K562 (cell line): ENCODE measurements at regions not wholly inside any gene's neighbourhood (a gene's known extent, or its start where the extent isn't known, plus 50 kb on each side); places are given as distances from the start of the nearest gene placed in this dataset.

Experiments used
- ARID3A ChIP-seq: IDR thresholded peaks from 2 replicates; pipeline ENCODE4 v1.6.1; 2012; ENCODE audit warnings: low read depth, low read length, improper control_type of control experiment, borderline replicate concordance
- ATF1 ChIP-seq, 2 experiments: fragments of 450-650 bp in 1 of 2; IDR thresholded peaks; 2 replicates each; pipeline ENCODE4 v1.6.1; 2016; ENCODE audit warnings: missing compliant biosample characterization in 1 of 2, missing genetic modification characterization in 1 of 2
- BCL6 ChIP-seq: fragments of 250-450 bp; sonication (Bioruptor Pico); IDR thresholded peaks from 2 replicates; pipeline ENCODE4 v1.4.0; 2020
- BCOR ChIP-seq: fragments of 450-650 bp; IDR thresholded peaks from 2 replicates; pipeline ENCODE4 v1.6.1; 2016
- CREM ChIP-seq: IDR thresholded peaks from 2 replicates; pipeline ENCODE4 v1.6.1; 2014; ENCODE audit warnings: antibody characterized with exemption, low read depth
- ELF4 ChIP-seq: fragments of 450-650 bp; formaldehyde crosslinking; IDR thresholded peaks from 2 replicates; pipeline ENCODE4 v1.4.0; 2022; ENCODE audit warnings: missing genetic modification characterization
- ETV5 ChIP-seq: sonication (generic); formaldehyde crosslinking; IDR thresholded peaks from 2 replicates; pipeline ENCODE4 v1.4.0; 2020; ENCODE audit warnings: low read depth, mild to moderate bottlenecking, missing genetic modification reagents
- JUND ChIP-seq, 2 experiments: IDR thresholded peaks; 2 replicates in 1 of 2; 3 replicates in 1 of 2; pipeline ENCODE4 v1.6.1; 2011; ENCODE audit warnings: borderline replicate concordance in 2 of 2, low read depth in 2 of 2, low read length in 2 of 2, improper control_type of control experiment in 1 of 2, missing biosample characterization in 1 of 2, missing genetic modification characterization in 1 of 2, missing genetic modification reagents in 1 of 2
- KAT8 ChIP-seq: fragments of 450-650 bp; IDR thresholded peaks from 2 replicates; pipeline ENCODE4 v1.6.1; 2016; ENCODE audit warnings: low read depth, mild to moderate bottlenecking
- L3MBTL2 ChIP-seq: fragments of 450-650 bp; IDR thresholded peaks from 2 replicates; pipeline ENCODE4 v1.6.1; 2016; ENCODE audit warnings: mild to moderate bottlenecking, moderate library complexity
- MAX ChIP-seq: sonication (generic); formaldehyde crosslinking; IDR thresholded peaks from 2 replicates; pipeline ENCODE4 v1.9.0; 2022; ENCODE audit warnings: mild to moderate bottlenecking, missing genetic modification reagents
- MCM7 ChIP-seq, 2 experiments: fragments of 450-650 bp; IDR thresholded peaks; 2 replicates each; pipeline ENCODE4 v1.6.1; 2016 to 2018
- MLLT1 ChIP-seq, 2 experiments: fragments of 450-650 bp; IDR thresholded peaks; 2 replicates each; pipeline ENCODE4 v1.6.1; 2016
- POLR2AphosphoS2 ChIP-seq: IDR thresholded peaks from 2 replicates; pipeline ENCODE4 v1.6.1; 2012; ENCODE audit warnings: low read length, improper control_type of control experiment
- RCOR1 ChIP-seq, 2 experiments: IDR thresholded peaks; 2 replicates each; pipeline ENCODE4 v1.6.1; 2012; ENCODE audit warnings: low read depth in 2 of 2, low read length in 2 of 2, borderline replicate concordance in 1 of 2, improper control_type of control experiment in 1 of 2
- RFX5 ChIP-seq: IDR thresholded peaks from 2 replicates; pipeline ENCODE4 v1.6.1; 2011; ENCODE audit warnings: low read depth, mild to moderate bottlenecking, improper control_type of control experiment, low read length
- SAP30 ChIP-seq: fragments of 200-600 bp; sonication (generic); IDR thresholded peaks from 2 replicates; pipeline ENCODE4 v1.6.1; 2012; ENCODE audit warnings: borderline replicate concordance, low read depth, mild to moderate bottlenecking, moderate library complexity, low read length, control low read depth, inconsistent platforms; ENCODE audit not compliant: insufficient read depth, poor library complexity, severe bottlenecking
- SP1 ChIP-seq: sonication (generic); formaldehyde crosslinking; IDR thresholded peaks from 2 replicates; pipeline ENCODE4 v1.8.1; 2022; ENCODE audit warnings: mild to moderate bottlenecking, missing genetic modification reagents
- TBL1XR1 ChIP-seq, 2 experiments: IDR thresholded peaks; 2 replicates each; pipeline ENCODE4 v1.6.1; 2012; ENCODE audit warnings: improper control_type of control experiment in 2 of 2, low read length in 2 of 2, mild to moderate bottlenecking in 1 of 2
- TEAD2 ChIP-seq: fragments of 450-650 bp; IDR thresholded peaks from 2 replicates; pipeline ENCODE4 v1.6.1; 2016; ENCODE audit warnings: missing genetic modification characterization, control low read depth, missing compliant biosample characterization
- ZBTB2 ChIP-seq: fragments of 450-650 bp; IDR thresholded peaks from 2 replicates; pipeline ENCODE4 v1.6.1; 2016; ENCODE audit warnings: antibody characterized with exemption
- ZEB2 ChIP-seq: fragments of 450-650 bp; IDR thresholded peaks from 2 replicates; pipeline ENCODE4 v1.6.1; 2016
- ZNF217 ChIP-seq: sonication (generic); formaldehyde crosslinking; IDR thresholded peaks from 2 replicates; pipeline ENCODE4 v1.8.0; 2022; ENCODE audit warnings: mild to moderate bottlenecking, missing genetic modification reagents
- ZNF507 ChIP-seq: conservative IDR thresholded peaks from 2 replicates; pipeline ENCODE4 v1.6.1; 2017; ENCODE audit warnings: missing genetic modification characterization, missing compliant biosample characterization
- ZNF551 ChIP-seq: fragments of 250-450 bp; sonication (Bioruptor Pico); IDR thresholded peaks from 2 replicates; pipeline ENCODE4 v1.5.0; 2021; ENCODE audit warnings: mild to moderate bottlenecking, moderate library complexity
- ZNF589 ChIP-seq: fragments of 200-800 bp; sonication (Bioruptor generic); IDR thresholded peaks from 2 replicates; pipeline ENCODE4 v1.6.1; 2016; ENCODE audit warnings: low read depth, missing genetic modification characterization, missing compliant biosample characterization

- TF ChIP-seq BCOR (peak; percentile 38; the same call in 1 of the 2 replicates), ETV5 (CRISPR knock-in tag) (no peak), CREM (no peak), ATF1 (CRISPR knock-in tag; IDR thresholded peaks at IDR 0.05) (no peak), ATF1 (tag; IDR thresholded peaks at IDR 0.05) (peak; percentile 36; the same call in 1 of the 2 replicates), KAT8 (no peak), SP1 (CRISPR knock-in tag) (no peak), MAX (no peak), JUND (IDR thresholded peaks at IDR 0.05; ENCODE audit: borderline replicate concordance, low read depth, low read length) (no peak), JUND (tag; IDR thresholded peaks at IDR 0.05; ENCODE audit: borderline replicate concordance, low read depth, low read length) (no peak), SAP30 (no peak), POLR2AphosphoS2 (no peak), RCOR1 (IDR thresholded peaks at IDR 0.05; ENCODE audit: borderline replicate concordance in 1 of 2, low read depth in 2 of 2, low read length in 2 of 2) (peak; percentile 16 to 32; a peak in 2 of 4 replicates), ZNF507 (tag) (no peak), BCL6 (CRISPR knock-in tag) (no peak), ZBTB2 (0 out of 2 replicates have a peak, but pooled peaks have one; percentile 23), ARID3A (no peak), ZEB2 (no peak; the same call in 1 of the 2 replicates), MLLT1 (IDR thresholded peaks at IDR 0.05) (peak in 1 of 2 experiments; percentile 15; a peak in 1 of 4 replicates), RFX5 (no peak), TBL1XR1 (IDR thresholded peaks at IDR 0.05; ENCODE audit: low read length in 2 of 2) (no peak), ELF4 (peak; percentile 58; the same call in 1 of the 2 replicates), MCM7 (IDR thresholded peaks at IDR 0.05) (peak in 1 of 2 experiments; percentile 45; a peak in 1 of 4 replicates), ZNF551 (CRISPR knock-in tag) (no peak), ZNF217 (CRISPR knock-in tag) (no peak), TEAD2 (tag) (no peak), L3MBTL2 (no peak), ZNF589 (CRISPR knock-in tag) (no peak)
Observed at GRCh38 chr1:23625929-23626535, 65.6 kb upstream of the RPL11 start (continued).
